GM12878 (cell line): ENCODE measurements at regions not wholly inside any gene's neighbourhood (a gene's known extent, or its start where the extent isn't known, plus 50 kb on each side); places are given as distances from the start of the nearest gene placed in this dataset.

ENCODE experiments used
- CTCF ChIP-seq, 3 experiments: IDR thresholded peaks in 2 of 3; conservative IDR thresholded peaks in 1 of 3; 2 replicates each; pipeline ENCODE4 v1.5.1; 2011; ENCODE audit warnings: low read depth in 3 of 3, low read length in 3 of 3, mild to moderate bottlenecking in 3 of 3, control low read depth in 2 of 3, moderate library complexity in 2 of 3, inconsistent platforms in 1 of 3, mixed read lengths in 1 of 3; ENCODE audit not compliant: control insufficient read depth in 2 of 3, insufficient read depth in 1 of 3; ENCODE audit errors: extremely low read depth in 1 of 3
- EP300 ChIP-seq, 2 experiments: fragments of 150-350 bp in 1 of 2; IDR thresholded peaks; 2 replicates each; pipeline ENCODE4 v1.6.1; 2011 to 2012; ENCODE audit warnings: low read depth in 2 of 2, low read length in 2 of 2, borderline replicate concordance in 1 of 2, improper control_type of control experiment in 1 of 2, inconsistent platforms in 1 of 2; ENCODE audit not compliant: control insufficient read depth in 1 of 2
- EZH2 ChIP-seq: IDR thresholded peaks from 2 replicates; pipeline ENCODE4 v1.6.1; 2012; ENCODE audit warnings: low read depth, mild to moderate bottlenecking, control low read depth, inconsistent platforms, low read length, borderline replicate concordance; ENCODE audit not compliant: control insufficient read depth
- SIN3A ChIP-seq: IDR thresholded peaks from 2 replicates; pipeline ENCODE4 v1.6.1; 2012; ENCODE audit warnings: low read depth, low read length, improper control_type of control experiment
- SMARCA5 ChIP-seq: fragments of 450-650 bp; IDR thresholded peaks from 2 replicates; pipeline ENCODE4 v1.6.1; 2017; ENCODE audit warnings: mild to moderate bottlenecking

GRCh38 chr14:76287063-76287462, 88.9 kb upstream of the ESRRB start:
- TF ChIP-seq SIN3A (no peak), EZH2 (no peak), EP300 (IDR thresholded peaks at IDR 0.05; ENCODE audit: borderline replicate concordance in 1 of 2, control insufficient read depth in 1 of 2, low read depth in 2 of 2, low read length in 2 of 2) (no peak), SMARCA5 (no peak), CTCF (IDR thresholded peaks at IDR 0.05 in 2 of 3, conservative IDR thresholded peaks at IDR 0.05 in 1 of 3; ENCODE audit: control insufficient read depth in 2 of 3, extremely low read depth in 1 of 3, insufficient read depth in 1 of 3, low read depth in 3 of 3, low read length in 3 of 3) (no peak)
